ENCODE measurements at regions not wholly inside any gene's neighbourhood (a gene's known extent, or its start where the extent isn't known, plus 50 kb on each side); places are given as distances from the start of the nearest gene placed in this dataset.
"Not testable (repeated sequence)": the region's sequence is repeated elsewhere in the genome, so short reads cannot be mapped to it uniquely, and the experiment has no call there.

GRCh38 chr4:26032630-26033317 lies 118.8 kb downstream of the SMIM20 start:
- DNase-seq (ENCODE audit: missing footprints) (no peak), ATAC-seq (peak; percentile 23)
- intact Hi-C loops (cut with DNase I) = no loop called here

DNA sequence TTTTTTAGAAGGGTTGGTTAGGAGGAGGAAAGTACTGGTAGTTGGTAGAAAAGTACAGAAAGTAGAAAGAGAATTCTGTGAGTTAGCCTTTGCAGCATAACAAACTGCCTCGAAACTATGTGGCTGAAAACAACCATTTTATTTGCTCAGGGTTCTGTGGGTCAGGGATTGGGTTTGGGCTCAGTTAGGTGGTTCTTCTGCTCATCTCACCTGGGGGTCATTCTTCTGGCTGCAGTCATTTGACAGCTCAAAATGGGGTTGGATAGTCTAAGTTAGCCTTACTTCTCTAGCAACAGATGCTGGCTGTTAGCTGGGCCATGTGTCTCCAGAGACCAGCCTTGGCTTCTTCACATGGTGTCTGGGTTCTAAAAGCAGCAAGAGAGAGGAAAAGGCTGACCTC lies 119.4 kb downstream of the SMIM20 start:
- intact Hi-C loops (cut with DNase I) = no loop called here
- DNase-seq (ENCODE audit: missing footprints) (no peak), ATAC-seq (no peak)

DNA sequence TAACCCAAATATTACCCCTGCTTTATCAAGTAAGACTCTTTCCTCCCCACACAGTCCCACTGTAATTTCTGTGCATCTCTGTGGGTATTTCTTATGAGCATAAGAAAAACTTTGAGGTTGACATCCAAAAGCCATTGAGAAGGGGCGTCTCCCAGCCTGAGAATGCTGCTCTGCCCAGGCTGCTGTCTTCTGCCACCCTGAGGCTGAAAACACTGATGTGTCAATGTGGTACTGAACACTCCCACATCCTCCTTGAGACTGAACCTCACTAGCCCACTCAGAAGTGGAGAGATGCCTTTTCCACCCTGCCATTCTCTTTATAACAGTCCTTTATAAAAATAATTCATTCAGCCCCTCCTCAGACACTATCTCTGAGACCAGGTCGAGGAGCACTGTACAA lies 120.8 kb downstream of the SMIM20 start:
- no peak for DNase-seq (ENCODE audit: missing footprints)
- intact Hi-C loops (cut with DNase I) = no loop called here
- no peak for ATAC-seq

- DNase-seq (ENCODE audit: missing footprints) (no peak), ATAC-seq (no peak)
- intact Hi-C loops (cut with DNase I) = no loop called here
Measured at GRCh38 chr4:26035921-26036320, 121.9 kb downstream of the SMIM20 start.

GRCh38 chr4:26039639-26040359 lies 125.8 kb downstream of the SMIM20 start:
- ATAC-seq (peak; percentile 37), DNase-seq (ENCODE audit: missing footprints) (no peak)
- intact Hi-C loops (cut with DNase I) = no loop called here

DNA sequence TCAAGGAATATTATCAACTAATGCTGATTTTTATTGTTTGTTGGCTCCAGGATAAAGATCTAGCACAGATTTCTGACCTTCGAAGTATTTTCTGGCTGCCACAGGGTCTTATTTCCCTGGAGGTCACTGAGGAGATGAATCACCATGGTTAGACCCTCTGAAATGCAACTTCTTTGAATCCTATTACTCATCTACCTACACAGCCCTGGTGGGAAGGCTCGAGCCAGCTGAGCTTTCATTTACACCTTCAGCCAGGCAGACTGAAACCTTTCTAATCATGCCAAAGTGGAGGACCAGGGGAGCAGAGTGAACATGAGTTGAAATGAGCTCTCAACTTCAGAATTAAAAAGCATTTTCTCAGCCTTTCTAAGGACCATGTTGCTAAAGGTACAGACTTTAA lies 130.5 kb downstream of the SMIM20 start:
- DNase-seq (ENCODE audit: missing footprints) (no peak), ATAC-seq (no peak)
- intact Hi-C loops (cut with DNase I) = no loop called here

- intact Hi-C loops (cut with DNase I) = no loop called here
- DNase-seq (ENCODE audit: missing footprints) = no peak
Measured at GRCh38 chr4:26044983-26045382, 131.0 kb downstream of the SMIM20 start.

GRCh38 chr4:26047795-26048194 lies 133.8 kb downstream of the SMIM20 start:
- intact Hi-C loops (cut with DNase I) = no loop called here
- ATAC-seq (no peak), DNase-seq (ENCODE audit: missing footprints) (no peak)

More at GRCh38 chr4:26044983-26045382, 131.0 kb downstream of the SMIM20 start:
- no peak for ATAC-seq

DNA sequence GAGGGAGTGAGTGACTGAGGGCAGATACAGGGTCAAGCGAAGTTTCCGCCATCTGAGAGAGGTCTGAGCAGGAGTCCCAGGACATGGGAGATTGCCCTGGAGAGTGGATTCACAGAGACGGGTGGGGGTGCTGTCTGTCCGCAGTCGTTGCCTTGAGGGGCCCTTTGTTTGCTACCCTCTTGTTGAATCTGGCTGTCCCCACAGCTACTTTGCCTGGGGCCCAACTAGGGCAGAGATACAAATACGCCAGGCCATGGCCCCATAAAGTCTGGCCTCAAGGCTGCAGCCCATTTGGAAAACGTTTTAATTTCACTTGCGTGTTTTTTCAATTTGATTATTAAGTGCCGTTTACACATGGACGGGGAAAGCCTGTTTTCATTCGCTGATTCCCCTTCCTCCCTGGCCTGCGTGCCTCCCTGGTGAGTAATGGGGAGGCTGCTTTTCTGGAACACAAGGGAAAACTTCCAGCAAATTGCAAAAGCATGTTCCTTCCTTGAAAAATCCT lies 134.4 kb downstream of the SMIM20 start:
- peak; percentile 76 for DNase-seq (ENCODE audit: missing footprints)
- intact Hi-C loops (cut with DNase I) = no loop called here

GRCh38 chr4:26048950-26049349 lies 134.9 kb downstream of the SMIM20 start:
- intact Hi-C loops (cut with DNase I) = no loop called here
- no peak for ATAC-seq
- no peak for DNase-seq (ENCODE audit: missing footprints)

More for the DNA sequence above, 134.4 kb downstream of the SMIM20 start:
- ATAC-seq = peak; percentile 81

- intact Hi-C loops (cut with DNase I) = no loop called here
- ATAC-seq = no peak
- no peak for DNase-seq (ENCODE audit: missing footprints)
Measured at GRCh38 chr4:26049447-26049846, 135.4 kb downstream of the SMIM20 start.

DNA sequence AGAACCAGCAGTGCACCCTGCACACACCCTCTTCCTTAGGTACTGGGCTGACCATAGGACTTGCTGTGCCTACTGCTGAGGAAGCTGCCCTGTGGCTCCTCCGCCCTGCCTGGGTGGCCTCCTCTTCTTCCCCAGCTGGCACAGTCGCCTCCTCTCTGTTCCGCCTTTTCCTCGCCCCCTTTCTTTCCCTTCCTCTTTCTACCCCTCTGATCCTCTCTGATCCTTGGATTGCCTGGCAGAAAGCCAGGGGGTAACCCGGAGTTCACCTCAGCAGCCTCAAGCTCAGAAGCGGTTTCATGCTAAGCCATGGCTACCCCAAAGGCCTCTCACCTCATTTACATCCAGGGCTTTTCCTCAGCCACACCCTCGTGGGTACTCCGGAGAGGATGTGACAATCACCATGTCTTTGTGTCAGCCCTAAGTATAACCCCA lies 136.2 kb downstream of the SMIM20 start:
- DNase-seq (ENCODE audit: missing footprints) (no peak), ATAC-seq (peak; percentile 73)
- intact Hi-C loops (cut with DNase I) = no loop called here

GRCh38 chr4:26050671-26051070 lies 136.7 kb downstream of the SMIM20 start:
- intact Hi-C loops (cut with DNase I) = no loop called here
- no peak for DNase-seq (ENCODE audit: missing footprints)
- ATAC-seq = no peak

DNA sequence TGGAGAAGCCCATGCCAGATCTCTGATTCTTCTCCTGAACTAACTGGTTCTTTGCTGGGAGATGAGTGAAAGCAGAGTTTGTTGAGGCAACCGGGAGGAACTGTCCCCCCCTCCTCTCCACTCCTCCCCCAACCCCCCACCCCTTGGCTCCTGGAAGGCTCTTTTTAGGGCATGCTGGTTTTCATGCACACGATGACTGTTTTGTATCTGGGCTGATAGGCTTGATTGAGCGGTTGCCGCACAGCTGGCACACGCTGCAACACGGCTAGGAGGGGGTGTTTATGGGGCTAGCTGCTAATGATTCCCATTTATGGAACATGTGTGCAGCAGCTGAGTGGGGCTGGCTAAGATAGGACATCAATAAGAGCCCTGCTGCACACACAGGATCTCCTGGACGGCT lies 137.2 kb downstream of the SMIM20 start:
- DNase-seq (ENCODE audit: missing footprints) = no peak
- ATAC-seq = no peak
- intact Hi-C loops (cut with DNase I) = no loop called here

GRCh38 chr4:26052663-26053541 lies 138.9 kb downstream of the SMIM20 start:
- DNase-seq (ENCODE audit: missing footprints) (no peak), ATAC-seq (peak; percentile 12)
- intact Hi-C loops (cut with DNase I) = no loop called here

DNA sequence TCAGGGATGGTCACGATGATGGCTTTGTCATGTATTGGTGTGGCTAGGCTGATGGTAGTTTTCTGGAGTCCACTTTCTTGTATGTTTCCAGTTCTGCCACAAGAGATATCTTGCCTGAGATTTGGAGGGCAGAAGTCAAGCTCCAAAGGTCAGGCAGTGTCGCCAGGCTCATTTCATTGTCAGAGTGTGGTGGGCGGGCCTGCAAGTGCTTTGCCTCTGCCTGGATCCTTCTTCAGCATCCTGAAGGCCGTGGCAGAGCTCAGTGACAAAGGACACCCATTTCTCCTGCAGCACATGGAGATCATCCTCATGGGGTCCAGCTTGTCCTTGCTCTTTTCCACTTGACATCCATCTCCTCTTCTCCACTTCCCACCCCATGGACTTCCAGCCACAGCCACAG lies 139.7 kb downstream of the SMIM20 start:
- DNase-seq (ENCODE audit: missing footprints) = no peak
- no peak for ATAC-seq
- intact Hi-C loops (cut with DNase I) = no loop called here

- intact Hi-C loops (cut with DNase I) = no loop called here
- ATAC-seq = no peak
- DNase-seq (ENCODE audit: missing footprints) = no peak
Measured at GRCh38 chr4:26055855-26056254, 141.8 kb downstream of the SMIM20 start.

- no peak for DNase-seq (ENCODE audit: missing footprints)
- intact Hi-C loops (cut with DNase I) = no loop called here
Measured at GRCh38 chr4:26056406-26056805, 142.4 kb downstream of the SMIM20 start.

DNA sequence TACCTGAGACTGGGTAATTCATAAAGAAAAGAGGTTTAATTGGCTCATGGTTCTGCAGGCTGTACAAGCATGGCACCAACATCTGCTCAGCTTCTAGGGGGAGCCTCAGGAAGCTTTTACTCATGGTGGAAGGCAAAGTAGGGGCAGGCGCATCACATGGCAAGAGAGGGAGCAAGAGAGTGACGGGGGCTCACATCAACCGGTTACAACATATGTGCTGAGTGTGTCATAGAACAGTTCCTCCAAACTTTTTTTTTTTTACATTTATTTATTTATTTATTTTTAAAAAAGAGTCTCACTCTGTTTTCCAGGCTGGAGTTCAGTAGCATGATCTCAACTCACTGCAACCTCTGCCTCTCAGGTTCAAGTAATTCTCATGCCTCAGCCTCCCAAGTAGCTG lies 143.8 kb downstream of the SMIM20 start:
- DNase-seq (ENCODE audit: missing footprints); ATAC-seq; intact Hi-C loops (cut with DNase I): not testable (repeated sequence)

More at GRCh38 chr4:26056406-26056805, 142.4 kb downstream of the SMIM20 start:
- ATAC-seq = no peak

Data from Right ventricle myocardium inferior (tissue), 1 donor.